ENCODE measurements at regions not wholly inside any gene's neighbourhood (a gene's known extent, or its start where the extent isn't known, plus 50 kb on each side); places are given as distances from the start of the nearest gene placed in this dataset.

- no peaks in the 10 kb centered on the region for H3K4me1 ChIP-seq (ENCODE audit: low read depth)
- no peak for ATAC-seq
- H3K9me3 ChIP-seq, result no peaks in the 10 kb centered on the region
- H3K36me3 ChIP-seq (ENCODE audit: low read depth), result no peaks in the 10 kb centered on the region
- intact Hi-C loops (cut with DNase I, micrococcal nuclease), result no loop called here
- TF ChIP-seq CTCF (IDR thresholded peaks at IDR 0.05), result no peak
- no peak for DNase-seq
- no peak overlapping the region for H3K4me3 ChIP-seq
These were observed 236.6 kb upstream of the RAB4A start for GRCh38 chr1:229034342-229034741.

- Histone ChIP-seq H3K4me3 (no peak overlapping the region), H3K36me3 (ENCODE audit: low read depth) (no peaks in the 10 kb centered on the region), H3K9me3 (no peaks in the 10 kb centered on the region), H3K4me1 (ENCODE audit: low read depth) (no peaks in the 10 kb centered on the region)
- no peak for TF ChIP-seq CTCF (IDR thresholded peaks at IDR 0.05)
- ATAC-seq (no peak), DNase-seq (no peak)
- intact Hi-C loops (cut with DNase I, micrococcal nuclease), result no loop called here
These were observed 235.7 kb upstream of the RAB4A start for GRCh38 chr1:229035054-229035747.

GRCh38 chr1:229035748-229036082, 235.2 kb upstream of the RAB4A start:
- ATAC-seq (no peak), DNase-seq (no peak)
- Histone ChIP-seq H3K4me1 (ENCODE audit: low read depth) (no peaks in the 10 kb centered on the region), H3K4me3 (no peak overlapping the region), H3K36me3 (ENCODE audit: low read depth) (no peaks in the 10 kb centered on the region), H3K9me3 (no peaks in the 10 kb centered on the region)
- TF ChIP-seq CTCF (IDR thresholded peaks at IDR 0.05), result no peak
- intact Hi-C loops (cut with DNase I, micrococcal nuclease), result no loop called here

- DNase-seq (no peak), ATAC-seq (no peak)
- Histone ChIP-seq H3K4me3 (no peak overlapping the region), H3K4me1 (ENCODE audit: low read depth) (no peaks in the 10 kb centered on the region), H3K9me3 (no peaks in the 10 kb centered on the region), H3K36me3 (ENCODE audit: low read depth) (no peaks in the 10 kb centered on the region)
- TF ChIP-seq CTCF (IDR thresholded peaks at IDR 0.05), result no peak
- intact Hi-C loops (cut with DNase I, micrococcal nuclease), result no loop called here
These were observed 233.0 kb upstream of the RAB4A start for GRCh38 chr1:229037806-229038405.

- Histone ChIP-seq H3K9me3 (no peaks in the 10 kb centered on the region), H3K4me1 (ENCODE audit: low read depth) (no peaks in the 10 kb centered on the region), H3K4me3 (no peak overlapping the region), H3K36me3 (ENCODE audit: low read depth) (no peaks in the 10 kb centered on the region)
- intact Hi-C loops (cut with DNase I, micrococcal nuclease), result no loop called here
- ATAC-seq, result no peak
- DNase-seq, result no peak
- TF ChIP-seq CTCF (IDR thresholded peaks at IDR 0.05), result no peak
These were observed 230.1 kb upstream of the RAB4A start for GRCh38 chr1:229040630-229041358.

Data from mucosa of descending colon (tissue), 3 donors.